Nephron progenitor cell (in vitro differentiated cells): ENCODE measurements at regions not wholly inside any gene's neighbourhood (a gene's known extent, or its start where the extent isn't known, plus 50 kb on each side); places are given as distances from the start of the nearest gene placed in this dataset.

Experiments used
- DNase-seq: peaks from one replicate; pipeline ENCODE4 v3.0.0; 2021
- H3K27ac Mint-ChIP-seq: 2 replicates; pipeline ENCODE4 v1.8.0; 2021; ENCODE audit warnings: mild to moderate bottlenecking, moderate library complexity, mixed read lengths
- H3K27me3 Mint-ChIP-seq: 2 replicates; pipeline ENCODE4 v1.8.0; 2021; ENCODE audit warnings: mild to moderate bottlenecking, low read depth, mixed read lengths; ENCODE audit not compliant: poor library complexity
- H3K36me3 Mint-ChIP-seq: 2 replicates; pipeline ENCODE4 v1.8.0; 2021; ENCODE audit warnings: low read depth, mixed read lengths
- H3K4me1 Mint-ChIP-seq: 2 replicates; pipeline ENCODE4 v1.8.0; 2021; ENCODE audit warnings: mixed read lengths
- H3K4me3 Mint-ChIP-seq: 2 replicates; pipeline ENCODE4 v1.8.0; 2021; ENCODE audit warnings: mild to moderate bottlenecking, moderate library complexity, mixed read lengths
- H3K9me3 Mint-ChIP-seq: 2 replicates; pipeline ENCODE4 v1.8.0; 2021; ENCODE audit warnings: mild to moderate bottlenecking, moderate library complexity, mixed read lengths
- CTCF ChIP-seq: fragments of 200-600 bp; sonication (generic); IDR thresholded peaks from 2 replicates; pipeline ENCODE4 v1.5.0; 2021; ENCODE audit warnings: antibody characterized with exemption

GRCh38 chr5:165094782-165095181, 1589.4 kb downstream of the MAT2B start:
- DNase-seq: no peak
- Mint-ChIP-seq H3K27me3 (no peaks in the 10 kb centered on the region), H3K27ac (no peak overlapping the region), H3K36me3 (no peaks in the 10 kb centered on the region), H3K9me3 (peaks cover 22% of the 10 kb centered on the region), H3K4me3 (no peak overlapping the region), H3K4me1 (no peaks in the 10 kb centered on the region)
- TF ChIP-seq CTCF: no peak

GRCh38 chr5:165101709-165102108, 1596.3 kb downstream of the MAT2B start:
- H3K4me1 Mint-ChIP-seq: no peaks in the 10 kb centered on the region
- no peak for TF ChIP-seq CTCF

GRCh38 chr5:165104611-165105010, 1599.2 kb downstream of the MAT2B start:
- DNase-seq: no peak
- Mint-ChIP-seq H3K4me3 (no peak overlapping the region), H3K4me1 (no peaks in the 10 kb centered on the region), H3K27me3 (no peaks in the 10 kb centered on the region), H3K36me3 (no peaks in the 10 kb centered on the region), H3K9me3 (peaks cover 9% of the 10 kb centered on the region), H3K27ac (no peak overlapping the region)
- no peak for TF ChIP-seq CTCF

More at GRCh38 chr5:165101709-165102108, 1596.3 kb downstream of the MAT2B start:
- no peak overlapping the region for H3K27ac Mint-ChIP-seq
- no peaks in the 10 kb centered on the region for H3K27me3 Mint-ChIP-seq
- no peaks in the 10 kb centered on the region for H3K36me3 Mint-ChIP-seq
- no peak overlapping the region for H3K4me3 Mint-ChIP-seq
- H3K9me3 Mint-ChIP-seq: peaks cover 27% of the 10 kb centered on the region
- DNase-seq: no peak

- Mint-ChIP-seq H3K27ac (no peak overlapping the region), H3K27me3 (no peaks in the 10 kb centered on the region)
These were observed 1603.4 kb downstream of the MAT2B start for GRCh38 chr5:165108809-165109208.

GRCh38 chr5:165119175-165119574, 1613.8 kb downstream of the MAT2B start:
- Mint-ChIP-seq H3K4me1 (no peaks in the 10 kb centered on the region), H3K27ac (no peak overlapping the region), H3K4me3 (no peak overlapping the region), H3K36me3 (no peaks in the 10 kb centered on the region), H3K27me3 (no peaks in the 10 kb centered on the region), H3K9me3 (peaks cover 6% of the 10 kb centered on the region)
- no peak for DNase-seq
- no peak for TF ChIP-seq CTCF

More at GRCh38 chr5:165108809-165109208, 1603.4 kb downstream of the MAT2B start:
- no peak overlapping the region for H3K4me3 Mint-ChIP-seq
- H3K4me1 Mint-ChIP-seq: no peaks in the 10 kb centered on the region
- H3K9me3 Mint-ChIP-seq: no peaks in the 10 kb centered on the region
- DNase-seq: no peak
- H3K36me3 Mint-ChIP-seq: no peaks in the 10 kb centered on the region
- no peak for TF ChIP-seq CTCF

- no peak for DNase-seq
- H3K36me3 Mint-ChIP-seq: no peaks in the 10 kb centered on the region
- TF ChIP-seq CTCF: no peak
- H3K9me3 Mint-ChIP-seq: no peaks in the 10 kb centered on the region
- H3K4me1 Mint-ChIP-seq: no peaks in the 10 kb centered on the region
- H3K27ac Mint-ChIP-seq: no peak overlapping the region
- H3K27me3 Mint-ChIP-seq: no peaks in the 10 kb centered on the region
- H3K4me3 Mint-ChIP-seq: no peak overlapping the region
These were observed 1621.2 kb downstream of the MAT2B start for GRCh38 chr5:165126598-165126997.
